Endothelial cell of umbilical vein (primary cell): ENCODE measurements at regions not wholly inside any gene's neighbourhood (a gene's known extent, or its start where the extent isn't known, plus 50 kb on each side); places are given as distances from the start of the nearest gene placed in this dataset.

ENCODE experiments used
- BruUV-seq: library from RNA; stranded (reverse); fragments of 400-500 nt; replicated peaks from 2 replicates; lab custom pipeline; 2021; lab: Mats Ljungman, UMichigan
- CTCF ChIA-PET: fragments of 300-600, 350-600 bp; sonication (Branson Sonifier 250); formaldehyde crosslinking; loops from one replicate; lab custom pipeline; 2021; ENCODE audit warnings: antibody characterized with exemption, inconsistent platforms; lab: Charles Lee
- POLR2A ChIA-PET: fragments of 300-600, 350-600 bp; sonication (Branson Sonifier 250); formaldehyde crosslinking; loops from one replicate; lab custom pipeline; 2021; ENCODE audit warnings: antibody characterized with exemption, inconsistent platforms; lab: Charles Lee
- DNase-seq: peaks from one replicate; pipeline ENCODE4 v3.0.0-alpha.2; 2011; ENCODE audit warnings: low read depth, low spot score
- FAIRE-seq: peaks from 2 replicates; lab custom pipeline; 2011; peaks lifted over from hg19 to GRCh38; lab: Jason Lieb, UNC
- H2AFZ ChIP-seq: 2 replicates; pipeline ENCODE4 v1.6.0; 2012; ENCODE audit warnings: low read depth, low read length, control low read depth, inconsistent platforms
- H3K27ac ChIP-seq: 2 replicates; pipeline ENCODE4 v1.5.1; 2011; ENCODE audit warnings: low read depth, mild to moderate bottlenecking, control low read depth, low read length, moderate library complexity; ENCODE audit not compliant: insufficient read depth
- H3K27me3 ChIP-seq, 2 experiments: 2 replicates each; pipeline versions ENCODE4 v1.6.0 to v1.6.1; 2011; ENCODE audit warnings: low read length in 2 of 2, mixed read lengths in 1 of 2; ENCODE audit not compliant: control insufficient read depth in 2 of 2, insufficient read depth in 2 of 2
- H3K36me3 ChIP-seq, 2 experiments: 2 replicates in 1 of 2; 3 replicates in 1 of 2; pipeline ENCODE4 v1.5.1; 2011; ENCODE audit warnings: low read length in 2 of 2, mild to moderate bottlenecking in 1 of 2, moderate library complexity in 1 of 2; ENCODE audit not compliant: control insufficient read depth in 2 of 2, insufficient read depth in 2 of 2; ENCODE audit errors: extremely low read depth in 1 of 2
- H3K4me1 ChIP-seq: 3 replicates; pipeline ENCODE4 v1.5.1; 2011; ENCODE audit warnings: mild to moderate bottlenecking, low read length; ENCODE audit not compliant: control insufficient read depth, insufficient read depth; ENCODE audit errors: extremely low read depth
- H3K4me2 ChIP-seq: 2 replicates; pipeline ENCODE4 v1.6.1; 2011; ENCODE audit warnings: low read length, control low read depth, mixed read lengths; ENCODE audit not compliant: insufficient read depth
- H3K4me3 ChIP-seq, 3 experiments: fragments of 200-600 bp in 1 of 3; sonication (generic), shearing (Covaris generic) in 1 of 3; replicated peaks in 1 of 3; 2 replicates each; pipeline ENCODE4 v1.5.1; 2011 to 2016; ENCODE audit warnings: control low read depth in 3 of 3, low read length in 3 of 3, mild to moderate bottlenecking in 2 of 3, inconsistent platforms in 1 of 3, low read depth in 1 of 3, moderate library complexity in 1 of 3; ENCODE audit not compliant: insufficient read depth in 1 of 3
- H3K79me2 ChIP-seq: 2 replicates; pipeline ENCODE4 v1.6.0; 2012; ENCODE audit warnings: low read length, inconsistent platforms; ENCODE audit not compliant: control insufficient read depth, insufficient read depth
- H3K9ac ChIP-seq: replicated peaks from 2 replicates; pipeline ENCODE3; 2011; ENCODE audit warnings: low read length, control low read depth; ENCODE audit not compliant: insufficient read depth; ENCODE audit errors: extremely low read depth
- H3K9me1 ChIP-seq: replicated peaks from 3 replicates; pipeline ENCODE4 v1.6.0; 2011; ENCODE audit warnings: mild to moderate bottlenecking, low read length; ENCODE audit not compliant: control insufficient read depth, insufficient read depth; ENCODE audit errors: extremely low read depth
- H3K9me3 ChIP-seq: replicated peaks from 2 replicates; pipeline ENCODE4 v1.5.1; 2012; ENCODE audit warnings: low read length, inconsistent platforms; ENCODE audit not compliant: control insufficient read depth, insufficient read depth
- H4K20me1 ChIP-seq: replicated peaks from 2 replicates; pipeline ENCODE3; 2011; ENCODE audit warnings: mild to moderate bottlenecking, low read length; ENCODE audit not compliant: control insufficient read depth, insufficient read depth; ENCODE audit errors: extremely low read depth
- EZH2 ChIP-seq: IDR thresholded peaks from 2 replicates; pipeline ENCODE4 v1.6.1; 2012; ENCODE audit warnings: borderline replicate concordance, low read depth, mild to moderate bottlenecking, moderate library complexity, low read length, inconsistent platforms; ENCODE audit not compliant: severe bottlenecking
- FOS ChIP-seq: IDR thresholded peaks from 2 replicates; pipeline ENCODE4 v1.6.1; 2011; ENCODE audit warnings: mild to moderate bottlenecking, low read length, moderate library complexity, borderline replicate concordance; ENCODE audit not compliant: insufficient read depth
- GATA2 ChIP-seq: IDR thresholded peaks from 2 replicates; pipeline ENCODE4 v1.7.0; 2011; ENCODE audit warnings: low read depth, mild to moderate bottlenecking, moderate library complexity, mixed read lengths, low read length; ENCODE audit not compliant: insufficient read length, insufficient read depth
- JUN ChIP-seq: IDR thresholded peaks from 2 replicates; pipeline ENCODE4 v1.6.1; 2011; ENCODE audit warnings: borderline replicate concordance, low read depth; ENCODE audit not compliant: insufficient read length, insufficient read depth
- MAX ChIP-seq: IDR thresholded peaks from 2 replicates; pipeline ENCODE4 v1.6.1; 2011; ENCODE audit not compliant: insufficient read depth, insufficient read length
- MYC ChIP-seq: IDR thresholded peaks from one replicate; pipeline ENCODE4 v1.6.1; 2011; ENCODE audit warnings: mild to moderate bottlenecking, low read depth, low read length
- POLR2A ChIP-seq: IDR thresholded peaks from 2 replicates; pipeline ENCODE4 v1.6.1; 2012; ENCODE audit warnings: low read depth, mild to moderate bottlenecking, control low read depth, low read length
- POLR2AphosphoS5 ChIP-seq: IDR thresholded peaks from 2 replicates; pipeline ENCODE4 v1.6.1; 2012; ENCODE audit warnings: low read depth, mild to moderate bottlenecking, control low read depth, low read length, moderate library complexity; ENCODE audit not compliant: insufficient read depth
- dilution Hi-C: fragments of 300-500 bp; cut with MboI; formaldehyde crosslinking; loops from one replicate; pipeline ENCODE4 v1.15.0; 2019; ENCODE audit warnings: low sequenced_read_pairs; ENCODE audit not compliant: extremely low pct_ligation_motif_present
- intact Hi-C: fragments of 100-400 bp; cut with micrococcal nuclease; formaldehyde crosslinking; loops from one replicate; pipeline ENCODE4 v1.10.0; 2022
- TF ChIP-seq, protein P1 (sequence below), 2 donors: IDR thresholded peaks; 1 replicate in 1 of 2; 2 replicates in 1 of 2; pipeline ENCODE4 v1.5.1; 2011; ENCODE audit warnings: low read length in 2 of 2, mild to moderate bottlenecking in 2 of 2, moderate library complexity in 2 of 2, control low read depth in 1 of 2, inconsistent platforms in 1 of 2, low read depth in 1 of 2; ENCODE audit not compliant: insufficient read depth in 1 of 2; ENCODE audit errors: extremely low read depth in 1 of 2

DNA sequence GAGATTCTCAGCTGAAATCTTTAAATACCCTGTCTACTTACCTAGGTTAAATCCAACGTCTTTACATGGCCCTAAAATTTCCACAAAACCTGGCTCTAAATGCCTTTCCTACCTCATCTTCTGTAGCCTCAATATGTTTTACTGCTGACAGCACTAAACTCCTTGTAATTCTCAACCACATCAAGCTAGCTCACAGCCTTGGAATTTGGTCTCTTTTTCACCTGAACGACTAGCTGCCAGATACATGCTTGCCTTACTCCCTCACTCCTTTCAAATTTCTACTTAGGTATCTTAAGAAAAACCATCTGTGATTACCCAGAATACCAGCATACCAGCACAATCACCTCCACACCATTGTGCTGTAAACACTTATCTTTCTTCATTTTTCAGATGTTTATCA is 635.6 kb upstream of the PCDH10 start:
- BruUV-seq, result no TSS peak
- no peaks in the 10 kb centered on the region for H3K36me3 ChIP-seq
- no peak overlapping the region for H2AFZ ChIP-seq
- no peak overlapping the region for H3K9ac ChIP-seq
- no peaks in the 10 kb centered on the region for H3K9me3 ChIP-seq
- TF ChIP-seq EZH2, result no peak
- no peak for TF ChIP-seq JUN
- TF ChIP-seq GATA2, result no peak
- no peak for TF ChIP-seq FOS
- no peak for TF ChIP-seq MAX
- TF ChIP-seq MYC, result no peak
- TF ChIP-seq, protein P1, sequence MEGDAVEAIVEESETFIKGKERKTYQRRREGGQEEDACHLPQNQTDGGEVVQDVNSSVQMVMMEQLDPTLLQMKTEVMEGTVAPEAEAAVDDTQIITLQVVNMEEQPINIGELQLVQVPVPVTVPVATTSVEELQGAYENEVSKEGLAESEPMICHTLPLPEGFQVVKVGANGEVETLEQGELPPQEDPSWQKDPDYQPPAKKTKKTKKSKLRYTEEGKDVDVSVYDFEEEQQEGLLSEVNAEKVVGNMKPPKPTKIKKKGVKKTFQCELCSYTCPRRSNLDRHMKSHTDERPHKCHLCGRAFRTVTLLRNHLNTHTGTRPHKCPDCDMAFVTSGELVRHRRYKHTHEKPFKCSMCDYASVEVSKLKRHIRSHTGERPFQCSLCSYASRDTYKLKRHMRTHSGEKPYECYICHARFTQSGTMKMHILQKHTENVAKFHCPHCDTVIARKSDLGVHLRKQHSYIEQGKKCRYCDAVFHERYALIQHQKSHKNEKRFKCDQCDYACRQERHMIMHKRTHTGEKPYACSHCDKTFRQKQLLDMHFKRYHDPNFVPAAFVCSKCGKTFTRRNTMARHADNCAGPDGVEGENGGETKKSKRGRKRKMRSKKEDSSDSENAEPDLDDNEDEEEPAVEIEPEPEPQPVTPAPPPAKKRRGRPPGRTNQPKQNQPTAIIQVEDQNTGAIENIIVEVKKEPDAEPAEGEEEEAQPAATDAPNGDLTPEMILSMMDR (IDR thresholded peaks at IDR 0.05; ENCODE audit: extremely low read depth in 1 of 2, insufficient read depth in 1 of 2, low read depth in 1 of 2, low read length in 2 of 2), result no peak
- TF ChIP-seq POLR2A, result no peak
- no peak for TF ChIP-seq POLR2AphosphoS5
- ChIA-PET POLR2A (no interaction called here), CTCF (interaction anchor here (0.9 kb wide), 1 partner anchor 13 kb away, joined by 3 read pairs; no protein-coding TSS in a partner anchor)
- no peak overlapping the region for H3K27ac ChIP-seq
- no peak for FAIRE-seq
- no peaks in the 10 kb centered on the region for H3K9me1 ChIP-seq
- H3K4me1 ChIP-seq, result no peaks in the 10 kb centered on the region
- no peaks in the 10 kb centered on the region for H3K79me2 ChIP-seq
- H3K27me3 ChIP-seq, result no peaks in the 10 kb centered on the region
- dilution Hi-C loops, result no loop called here
- no peak overlapping the region for H3K4me3 ChIP-seq
- intact Hi-C loops, result no loop called here
- no peak overlapping the region for H3K4me2 ChIP-seq
- H4K20me1 ChIP-seq, result no peaks in the 10 kb centered on the region
- DNase-seq, result no peak
